NCI-H1436 treated with DMSO at 0.1 percent for 48 hours (cell line): ENCODE measurements at regions not wholly inside any gene's neighbourhood (a gene's known extent, or its start where the extent isn't known, plus 50 kb on each side); places are given as distances from the start of the nearest gene placed in this dataset.
"Not testable (repeated sequence)": the region's sequence is repeated elsewhere in the genome, so short reads cannot be mapped to it uniquely, and the experiment has no call there.

ENCODE experiments used
- DNase-seq: peaks from one replicate; lab custom pipeline; 2025; lab: John Stamatoyannopoulos, UW

- no peak for DNase-seq
These were observed 673.9 kb downstream of the FLRT2 start for GRCh38 chr14:86203843-86204242.

GRCh38 chr14:86196471-86196870 is 666.5 kb downstream of the FLRT2 start:
- no peak for DNase-seq

GRCh38 chr14:86193756-86194155 is 663.8 kb downstream of the FLRT2 start:
- DNase-seq, result no peak

GRCh38 chr14:86179980-86180379 is 650.0 kb downstream of the FLRT2 start:
- no peak for DNase-seq

GRCh38 chr14:86168371-86168770 is 638.4 kb downstream of the FLRT2 start:
- no peak for DNase-seq

GRCh38 chr14:86166541-86166940 is 636.6 kb downstream of the FLRT2 start:
- no peak for DNase-seq

GRCh38 chr14:86153480-86153879 is 623.5 kb downstream of the FLRT2 start:
- DNase-seq, result no peak

- no peak for DNase-seq
These were observed 613.3 kb downstream of the FLRT2 start for GRCh38 chr14:86143248-86143647.

- no peak for DNase-seq
These were observed 612.0 kb downstream of the FLRT2 start for GRCh38 chr14:86141966-86142365.

GRCh38 chr14:86129426-86129825 is 599.5 kb downstream of the FLRT2 start:
- DNase-seq, result no peak

- DNase-seq, result no peak
These were observed 594.4 kb downstream of the FLRT2 start for GRCh38 chr14:86124328-86124727.

- DNase-seq, result no peak
These were observed 586.0 kb downstream of the FLRT2 start for GRCh38 chr14:86115972-86116371.

GRCh38 chr14:86110871-86111270 is 580.9 kb downstream of the FLRT2 start:
- not testable (repeated sequence) for DNase-seq

- no peak for DNase-seq
These were observed 574.8 kb downstream of the FLRT2 start for GRCh38 chr14:86104691-86105265.

- DNase-seq, result no peak
These were observed 564.6 kb downstream of the FLRT2 start for GRCh38 chr14:86094512-86094911.

- DNase-seq, result no peak
These were observed 561.9 kb downstream of the FLRT2 start for GRCh38 chr14:86091811-86092210.

- no peak for DNase-seq
These were observed 558.2 kb downstream of the FLRT2 start for GRCh38 chr14:86088156-86088555.

- DNase-seq, result no peak
These were observed 557.4 kb downstream of the FLRT2 start for GRCh38 chr14:86087377-86087776.

GRCh38 chr14:86086962-86087361 is 557.0 kb downstream of the FLRT2 start:
- DNase-seq, result no peak

GRCh38 chr14:86084097-86084496 is 554.2 kb downstream of the FLRT2 start:
- DNase-seq, result no peak

GRCh38 chr14:86083616-86084015 is 553.7 kb downstream of the FLRT2 start:
- DNase-seq, result no peak

- DNase-seq, result no peak
These were observed 542.4 kb downstream of the FLRT2 start for GRCh38 chr14:86072116-86072894.

GRCh38 chr14:86066651-86067050 is 536.7 kb downstream of the FLRT2 start:
- DNase-seq, result no peak

GRCh38 chr14:86065407-86065806 is 535.5 kb downstream of the FLRT2 start:
- DNase-seq, result no peak
